HL-60 (cell line): ENCODE measurements at regions not wholly inside any gene's neighbourhood (a gene's known extent, or its start where the extent isn't known, plus 50 kb on each side); places are given as distances from the start of the nearest gene placed in this dataset.

Source experiments
- CTCF ChIP-seq: IDR thresholded peaks from one replicate; pipeline ENCODE4 v1.5.1; 2011; ENCODE audit warnings: low read length, control low read depth, inconsistent platforms; ENCODE audit not compliant: insufficient read depth
- GABPA ChIP-seq: IDR thresholded peaks from 2 replicates; pipeline ENCODE4 v1.6.1; 2012; ENCODE audit warnings: low read depth
- POLR2AphosphoS5 ChIP-seq: IDR thresholded peaks from 2 replicates; pipeline ENCODE4 v1.6.1; 2012; ENCODE audit warnings: low read depth
- REST ChIP-seq: IDR thresholded peaks from 2 replicates; pipeline ENCODE4 v1.6.1; 2012; ENCODE audit warnings: low read depth; ENCODE audit not compliant: insufficient replicate concordance
- SPI1 ChIP-seq: IDR thresholded peaks from 2 replicates; pipeline ENCODE4 v1.6.1; 2012; ENCODE audit warnings: low read depth, mild to moderate bottlenecking, borderline replicate concordance

- TF ChIP-seq REST (no peak), CTCF (no peak), POLR2AphosphoS5 (no peak), GABPA (no peak), SPI1 (no peak)
Measured at GRCh38 chr16:5622234-5622884, 524.8 kb upstream of the EEF2KMT start.
